Prostate gland (tissue), 2 donors: ENCODE measurements at regions not wholly inside any gene's neighbourhood (a gene's known extent, or its start where the extent isn't known, plus 50 kb on each side); places are given as distances from the start of the nearest gene placed in this dataset.

Experiments
- CTCF ChIP-seq, 4 experiments: fragments of 200-600 bp in 2 of 4; fragments of 450-650 bp in 2 of 4; sonication (generic) in 2 of 4; IDR thresholded peaks; 1 replicate in 3 of 4; 2 replicates in 1 of 4; pipeline ENCODE4 v1.5.1; 2016 to 2019; ENCODE audit warnings: antibody characterized with exemption in 4 of 4, mild to moderate bottlenecking in 2 of 4, moderate library complexity in 2 of 4
- POLR2A ChIP-seq: fragments of 450-650 bp; IDR thresholded peaks from one replicate; pipeline ENCODE4 v1.6.1; 2016; ENCODE audit warnings: antibody characterized with exemption, mild to moderate bottlenecking
- POLR2AphosphoS5 ChIP-seq: sonication (generic); formaldehyde crosslinking; IDR thresholded peaks from one replicate; pipeline ENCODE4 v1.6.1; 2017; ENCODE audit warnings: antibody characterized with exemption

DNA sequence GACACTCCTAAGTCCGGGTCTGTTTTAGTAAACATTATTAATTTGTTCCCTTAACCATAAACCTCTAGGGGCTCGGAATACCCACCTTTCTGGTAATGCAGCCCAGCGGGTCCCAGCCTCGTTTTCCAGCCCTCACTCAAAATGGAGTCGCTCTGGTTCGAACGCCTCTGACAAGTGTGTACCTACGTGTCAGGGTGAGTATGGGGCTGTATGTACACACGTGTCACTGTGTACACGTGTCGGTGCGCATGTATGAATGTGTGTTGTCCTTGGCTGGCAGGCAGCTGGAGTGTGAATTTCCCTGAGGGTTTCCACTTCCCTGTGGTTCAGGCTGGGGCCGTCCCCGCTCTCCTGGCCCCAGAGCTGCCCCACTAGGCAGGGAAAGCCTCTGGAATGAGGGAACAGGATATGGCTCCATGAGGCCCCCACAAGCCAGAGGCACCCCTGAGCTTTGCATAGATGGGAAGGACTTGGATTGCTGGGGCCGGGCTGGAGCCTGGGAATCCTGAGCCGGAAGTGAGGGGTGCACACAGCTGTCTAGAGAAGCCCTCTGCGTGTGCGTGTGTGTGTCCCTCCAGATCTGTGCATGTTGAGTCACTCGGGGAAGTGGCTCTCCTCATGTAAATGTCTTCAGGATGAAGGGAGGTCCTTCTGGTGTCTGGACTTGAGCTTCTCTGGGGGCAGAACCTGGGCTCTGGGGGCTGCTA, 160.8 kb upstream of the IER5L start:
- TF ChIP-seq CTCF (IDR thresholded peaks at IDR 0.05), result no peak
- TF ChIP-seq POLR2A, result no peak
- TF ChIP-seq POLR2AphosphoS5, result no peak
